ENCODE measurements at regions not wholly inside any gene's neighbourhood (a gene's known extent, or its start where the extent isn't known, plus 50 kb on each side); places are given as distances from the start of the nearest gene placed in this dataset.

DNA sequence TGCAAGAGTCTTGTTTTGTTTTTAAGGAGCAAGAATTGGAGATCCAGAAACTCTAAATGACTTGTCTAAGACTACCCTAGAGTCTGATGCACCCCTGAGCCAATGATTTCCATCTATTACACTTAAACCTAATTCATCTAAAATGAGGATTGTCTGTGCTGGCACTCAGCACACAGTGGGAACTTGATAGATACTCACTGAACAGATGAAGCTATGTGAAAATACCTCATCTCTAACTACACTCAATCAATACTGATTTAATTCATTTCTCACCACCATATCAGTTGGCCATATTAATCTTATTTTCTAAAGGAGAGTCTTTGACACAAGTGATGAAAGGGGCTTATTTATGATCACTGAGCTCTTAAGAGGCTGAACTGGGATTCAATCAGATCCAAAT is 262.1 kb downstream of the HS3ST1 start:
- no peaks in the 10 kb centered on the region for H3K4me1 ChIP-seq (ENCODE audit: control insufficient read depth in 1 of 2, low read depth in 2 of 2)
- H3K4me3 ChIP-seq: no peak overlapping the region
- no peaks in the 10 kb centered on the region for H3K27me3 ChIP-seq (replicated peaks; ENCODE audit: insufficient read depth)
- DNase-seq (ENCODE audit: low spot score) (no peak), ATAC-seq (ENCODE audit: insufficient number of reproducible peaks, low FRiP score, low read depth) (no peak)
- TF ChIP-seq, protein P1, sequence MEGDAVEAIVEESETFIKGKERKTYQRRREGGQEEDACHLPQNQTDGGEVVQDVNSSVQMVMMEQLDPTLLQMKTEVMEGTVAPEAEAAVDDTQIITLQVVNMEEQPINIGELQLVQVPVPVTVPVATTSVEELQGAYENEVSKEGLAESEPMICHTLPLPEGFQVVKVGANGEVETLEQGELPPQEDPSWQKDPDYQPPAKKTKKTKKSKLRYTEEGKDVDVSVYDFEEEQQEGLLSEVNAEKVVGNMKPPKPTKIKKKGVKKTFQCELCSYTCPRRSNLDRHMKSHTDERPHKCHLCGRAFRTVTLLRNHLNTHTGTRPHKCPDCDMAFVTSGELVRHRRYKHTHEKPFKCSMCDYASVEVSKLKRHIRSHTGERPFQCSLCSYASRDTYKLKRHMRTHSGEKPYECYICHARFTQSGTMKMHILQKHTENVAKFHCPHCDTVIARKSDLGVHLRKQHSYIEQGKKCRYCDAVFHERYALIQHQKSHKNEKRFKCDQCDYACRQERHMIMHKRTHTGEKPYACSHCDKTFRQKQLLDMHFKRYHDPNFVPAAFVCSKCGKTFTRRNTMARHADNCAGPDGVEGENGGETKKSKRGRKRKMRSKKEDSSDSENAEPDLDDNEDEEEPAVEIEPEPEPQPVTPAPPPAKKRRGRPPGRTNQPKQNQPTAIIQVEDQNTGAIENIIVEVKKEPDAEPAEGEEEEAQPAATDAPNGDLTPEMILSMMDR (IDR thresholded peaks at IDR 0.05): no peak
- no peak overlapping the region for H3K27ac ChIP-seq
- no peaks in the 10 kb centered on the region for H3K36me3 ChIP-seq
- H3K9me3 ChIP-seq: no peaks in the 10 kb centered on the region

DNA sequence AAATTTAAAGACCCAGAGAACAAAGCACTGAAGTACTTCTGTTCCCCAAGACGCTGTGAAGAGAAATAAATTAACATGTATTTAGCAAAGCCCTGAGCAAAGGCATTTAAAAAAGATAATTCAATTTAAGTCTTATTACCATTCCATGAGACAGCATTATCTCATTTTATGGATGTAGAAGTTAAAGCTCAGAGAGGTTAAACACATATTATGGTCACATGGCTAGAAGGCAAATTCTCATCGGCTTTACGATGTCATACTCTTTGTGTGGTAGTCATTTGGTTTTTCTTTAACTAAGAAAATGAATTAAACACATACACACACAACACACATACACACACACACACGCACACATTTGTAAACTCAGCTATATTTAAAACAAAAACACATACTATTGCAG is 262.7 kb downstream of the HS3ST1 start:
- Histone ChIP-seq H3K9me3 (no peaks in the 10 kb centered on the region), H3K4me1 (ENCODE audit: control insufficient read depth in 1 of 2, low read depth in 2 of 2) (no peaks in the 10 kb centered on the region), H3K4me3 (no peak overlapping the region), H3K27ac (no peak overlapping the region), H3K36me3 (no peaks in the 10 kb centered on the region), H3K27me3 (replicated peaks; ENCODE audit: insufficient read depth) (no peaks in the 10 kb centered on the region)
- no peak for DNase-seq (ENCODE audit: low spot score)
- TF ChIP-seq, protein P1 (IDR thresholded peaks at IDR 0.05): no peak
- ATAC-seq (ENCODE audit: insufficient number of reproducible peaks, low FRiP score, low read depth): no peak

DNA sequence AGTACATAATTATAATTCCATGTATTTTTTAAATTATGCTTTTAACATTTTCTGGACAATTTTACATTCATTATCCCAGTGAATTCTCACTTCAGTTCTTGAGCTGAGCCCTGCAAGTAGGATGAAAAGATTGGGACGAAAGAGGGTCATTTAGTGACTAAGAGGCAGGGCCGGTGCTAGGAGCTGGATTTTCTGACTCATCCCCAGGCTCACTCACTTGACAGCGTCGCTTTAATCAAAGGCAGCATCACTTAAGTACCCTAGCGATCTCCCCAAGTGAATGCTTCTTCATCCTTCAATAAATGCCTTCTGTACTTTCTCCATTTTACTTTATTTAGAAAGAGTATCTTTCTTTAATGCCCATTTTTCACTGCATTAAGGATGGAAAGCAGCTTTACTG is 263.6 kb downstream of the HS3ST1 start:
- no peak overlapping the region for H3K27ac ChIP-seq
- H3K27me3 ChIP-seq (replicated peaks; ENCODE audit: insufficient read depth): no peaks in the 10 kb centered on the region
- no peaks in the 10 kb centered on the region for H3K36me3 ChIP-seq
- ATAC-seq (ENCODE audit: insufficient number of reproducible peaks, low FRiP score, low read depth): no peak
- H3K9me3 ChIP-seq: no peaks in the 10 kb centered on the region
- no peak overlapping the region for H3K4me3 ChIP-seq
- DNase-seq (ENCODE audit: low spot score): no peak
- H3K4me1 ChIP-seq (ENCODE audit: control insufficient read depth in 1 of 2, low read depth in 2 of 2): no peaks in the 10 kb centered on the region
- TF ChIP-seq, protein P1 (IDR thresholded peaks at IDR 0.05): no peak

DNA sequence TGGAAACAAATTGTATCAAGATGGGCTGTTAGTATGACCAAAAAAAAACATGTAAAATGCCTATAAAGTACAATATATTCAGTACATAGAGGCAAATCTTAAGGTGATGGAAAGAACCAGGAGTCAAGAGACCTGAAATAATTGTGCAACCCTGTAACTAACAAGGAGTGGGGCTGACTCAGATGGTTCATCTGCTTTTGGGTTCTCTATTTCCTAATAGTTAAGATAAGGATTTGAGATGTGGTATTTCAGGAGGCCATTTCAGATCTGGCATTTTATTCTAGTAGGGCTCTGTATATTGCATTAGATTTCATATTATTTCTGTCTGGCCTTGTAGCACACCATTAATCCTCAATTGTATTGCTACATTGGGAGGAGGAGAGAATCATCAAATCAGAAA is 268.4 kb downstream of the HS3ST1 start:
- Histone ChIP-seq H3K36me3 (no peaks in the 10 kb centered on the region), H3K4me3 (no peak overlapping the region), H3K27ac (no peak overlapping the region), H3K9me3 (no peaks in the 10 kb centered on the region), H3K4me1 (ENCODE audit: control insufficient read depth in 1 of 2, low read depth in 2 of 2) (peaks cover 0 to 5% of the 10 kb centered on the region in 2 donors), H3K27me3 (replicated peaks; ENCODE audit: insufficient read depth) (no peaks in the 10 kb centered on the region)
- ATAC-seq (ENCODE audit: insufficient number of reproducible peaks, low FRiP score, low read depth): no peak
- DNase-seq (ENCODE audit: low spot score): no peak
- TF ChIP-seq, protein P1 (IDR thresholded peaks at IDR 0.05): no peak

DNA sequence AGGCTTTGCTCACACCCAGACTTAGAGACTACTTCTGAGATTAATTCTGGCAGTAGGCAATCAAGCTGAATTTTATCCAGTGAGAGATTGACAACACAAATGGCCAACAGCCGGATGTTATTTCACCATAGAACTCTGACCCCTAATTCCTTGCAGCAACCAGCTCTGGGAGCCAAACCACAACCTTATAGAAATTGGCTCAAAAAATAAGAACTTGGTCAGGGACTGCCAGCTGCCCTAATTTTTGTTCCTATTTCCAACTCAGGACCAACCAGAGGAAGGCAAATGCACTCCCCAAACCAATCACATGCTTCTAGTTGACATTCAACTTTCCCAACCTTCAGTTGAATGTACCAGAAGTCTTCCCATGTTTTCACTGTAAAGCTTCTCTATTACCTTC is 269.7 kb downstream of the HS3ST1 start:
- Histone ChIP-seq H3K4me1 (ENCODE audit: control insufficient read depth in 1 of 2, low read depth in 2 of 2) (peaks cover 0 to 11% of the 10 kb centered on the region in 2 donors), H3K27me3 (replicated peaks; ENCODE audit: insufficient read depth) (no peaks in the 10 kb centered on the region), H3K36me3 (no peaks in the 10 kb centered on the region), H3K9me3 (no peaks in the 10 kb centered on the region), H3K4me3 (no peak overlapping the region), H3K27ac (no peak overlapping the region)
- TF ChIP-seq, protein P1 (IDR thresholded peaks at IDR 0.05): no peak
- DNase-seq (ENCODE audit: low spot score): no peak
- no peak for ATAC-seq (ENCODE audit: insufficient number of reproducible peaks, low FRiP score, low read depth)
